HepG2 (cell line): ENCODE measurements at regions not wholly inside any gene's neighbourhood (a gene's known extent, or its start where the extent isn't known, plus 50 kb on each side); places are given as distances from the start of the nearest gene placed in this dataset.

Source experiments
- ATAC-seq: fragments of 200-7000 bp; cut with Tn5 transposase; 3 replicates; pipeline ENCODE4 v1.9.1; 2020; ENCODE audit warnings: mild to moderate bottlenecking, moderate library complexity
- BruUV-seq: library from RNA; stranded (reverse); fragments of 400-500 nt; replicated peaks from 2 replicates; lab custom pipeline; 2021; lab: Mats Ljungman, UMichigan
- CTCF ChIA-PET: fragments of 300-600 bp; formaldehyde crosslinking; extraction: SDS; loops from one replicate; lab custom pipeline; 2021; ENCODE audit warnings: low total read pairs, inconsistent platforms, low intra/inter-chr PET ratio; lab: Yijun Ruan, JAX
- POLR2A ChIA-PET: fragments of 350-600 bp; sonication (Branson Sonifier 250); formaldehyde crosslinking; loops from one replicate; lab custom pipeline; 2020; ENCODE audit warnings: antibody characterized with exemption, inconsistent platforms; lab: Yijun Ruan, JAX
- DNase-seq: peaks from one replicate; pipeline ENCODE4 v3.0.0-alpha.2; 2015; ENCODE audit warnings: low spot score
- FAIRE-seq: peaks from 3 replicates; lab custom pipeline; 2011; peaks lifted over from hg19 to GRCh38; lab: Jason Lieb, UNC
- H2AFZ ChIP-seq: one replicate; pipeline ENCODE4 v1.6.1; 2011; ENCODE audit warnings: low read length, inconsistent platforms
- H3K27ac ChIP-seq: fragments of 300-600 bp; 3 replicates; pipeline ENCODE4 v1.8.0; 2011; ENCODE audit warnings: mixed run types, mild to moderate bottlenecking, mixed read lengths, low read length, inconsistent platforms; ENCODE audit not compliant: insufficient read depth; ENCODE audit errors: extremely low read length
- H3K27me3 ChIP-seq, 2 experiments: fragments of 200-600 bp in 1 of 2; 2 replicates in 1 of 2; 3 replicates in 1 of 2; pipeline versions ENCODE4 v1.6.0 to v1.8.0; 2011; ENCODE audit warnings: low read length in 2 of 2, mild to moderate bottlenecking in 2 of 2, moderate library complexity in 2 of 2, inconsistent platforms in 1 of 2; ENCODE audit not compliant: insufficient read depth in 2 of 2, control insufficient read depth in 1 of 2
- H3K36me3 ChIP-seq, 2 experiments: fragments of 200-600 bp in 1 of 2; replicated peaks in 1 of 2; 2 replicates in 1 of 2; 3 replicates in 1 of 2; pipeline versions ENCODE4 v1.5.1 to v1.8.0; 2011; ENCODE audit warnings: low read length in 2 of 2, inconsistent platforms in 1 of 2; ENCODE audit not compliant: insufficient read depth in 2 of 2, control insufficient read depth in 1 of 2
- H3K4me1 ChIP-seq: 2 replicates; pipeline ENCODE4 v1.5.1; 2012; ENCODE audit warnings: low read length, inconsistent platforms; ENCODE audit not compliant: insufficient read depth
- H3K4me2 ChIP-seq: 2 replicates; pipeline ENCODE4 v1.6.0; 2011; ENCODE audit warnings: low read depth, low read length, inconsistent platforms
- H3K4me3 ChIP-seq, 3 experiments: fragments of 200-600 bp in 1 of 3; sonication (generic), shearing (Covaris generic) in 1 of 3; replicated peaks in 1 of 3; 2 replicates each; pipeline ENCODE4 v1.5.1; 2011 to 2016; ENCODE audit warnings: low read length in 3 of 3, inconsistent platforms in 2 of 3, low read depth in 2 of 3, mild to moderate bottlenecking in 2 of 3, control low read depth in 1 of 3, mixed read lengths in 1 of 3; ENCODE audit not compliant: insufficient read depth in 1 of 3
- H3K79me2 ChIP-seq: one replicate; pipeline ENCODE4 v1.6.1; 2011; ENCODE audit warnings: low read length, inconsistent platforms; ENCODE audit not compliant: insufficient read depth
- H3K9ac ChIP-seq: 2 replicates; pipeline ENCODE4 v1.6.0; 2011; ENCODE audit warnings: mild to moderate bottlenecking, low read depth, low read length, inconsistent platforms; ENCODE audit not compliant: insufficient read depth
- H3K9me3 ChIP-seq: 2 replicates; pipeline ENCODE4 v1.5.1; 2012; ENCODE audit warnings: mild to moderate bottlenecking, low read length
- H4K20me1 ChIP-seq: 2 replicates; pipeline ENCODE4 v1.6.0; 2011; ENCODE audit warnings: inconsistent platforms, mild to moderate bottlenecking, low read length, moderate library complexity; ENCODE audit not compliant: insufficient read depth
- ARNTL ChIP-seq: sonication (generic); formaldehyde crosslinking; IDR thresholded peaks from 2 replicates; pipeline ENCODE4 v1.4.0; 2020; ENCODE audit warnings: mild to moderate bottlenecking, missing genetic modification reagents
- ERF ChIP-seq: IDR thresholded peaks from 2 replicates; pipeline ENCODE4 v1.6.1; 2018; ENCODE audit warnings: missing biosample characterization, missing genetic modification reagents
- ISX ChIP-seq: sonication (generic); formaldehyde crosslinking; conservative IDR thresholded peaks from 2 replicates; pipeline ENCODE4 v1.5.0; 2020; ENCODE audit warnings: missing genetic modification reagents
- KDM1A ChIP-seq: IDR thresholded peaks from 2 replicates; pipeline ENCODE4 v1.6.1; 2016; ENCODE audit warnings: missing compliant biosample characterization
- KLF9 ChIP-seq: IDR thresholded peaks from 2 replicates; pipeline ENCODE4 v1.6.1; 2016; ENCODE audit warnings: low read depth
- NFRKB ChIP-seq: fragments of 450-650 bp; IDR thresholded peaks from 2 replicates; pipeline ENCODE4 v1.6.1; 2017
- RBFOX2 ChIP-seq: fragments of 200-400 bp; formaldehyde crosslinking; IDR thresholded peaks from 2 replicates; pipeline ENCODE4 v1.6.1; 2017; ENCODE audit warnings: low read depth, mild to moderate bottlenecking, low read length
- ZNF225 ChIP-seq: sonication (generic); formaldehyde crosslinking; IDR thresholded peaks from 2 replicates; pipeline ENCODE4 v1.4.0; 2020; ENCODE audit warnings: mild to moderate bottlenecking, missing genetic modification reagents
- ZNF251 ChIP-seq: sonication (generic); formaldehyde crosslinking; IDR thresholded peaks from 2 replicates; pipeline ENCODE4 v1.9.0; 2021; ENCODE audit warnings: mild to moderate bottlenecking, missing genetic modification reagents
- ZNF816 ChIP-seq: sonication (generic); formaldehyde crosslinking; IDR thresholded peaks from 2 replicates; pipeline ENCODE4 v1.8.0; 2022; ENCODE audit warnings: missing genetic modification reagents, mild to moderate bottlenecking, borderline replicate concordance
- WGBS: methylation state at CpG from one replicate; pipeline ENCODE4 v1.1.6; 2017; ENCODE audit warnings: low lambda C conversion rate; 5-methylcytosine and 5-hydroxymethylcytosine counted together
- in situ Hi-C: cut with HindIII; loops from 2 replicates; pipeline ENCODE4 v1.10.0; 2017; ENCODE audit warnings: low pct_unique_long_range_greater_than_20kb; ENCODE audit not compliant: extremely low pct_ligation_motif_present
- intact Hi-C: fragments of 100-400 bp; cut with micrococcal nuclease; formaldehyde crosslinking; loops from one replicate; pipeline ENCODE4 v1.10.0; 2022; ENCODE audit not compliant: unreplicated experiment
- TF ChIP-seq, protein P1 (sequence below): sonication (generic); formaldehyde crosslinking; IDR thresholded peaks from 2 replicates; pipeline ENCODE4 v1.4.0; 2020; ENCODE audit warnings: missing genetic modification reagents, low read depth, mild to moderate bottlenecking, borderline replicate concordance
- TF ChIP-seq, protein P2 (sequence below): sonication (generic); formaldehyde crosslinking; IDR thresholded peaks from 2 replicates; pipeline ENCODE4 v1.4.0; 2020; ENCODE audit warnings: missing genetic modification reagents

DNA sequence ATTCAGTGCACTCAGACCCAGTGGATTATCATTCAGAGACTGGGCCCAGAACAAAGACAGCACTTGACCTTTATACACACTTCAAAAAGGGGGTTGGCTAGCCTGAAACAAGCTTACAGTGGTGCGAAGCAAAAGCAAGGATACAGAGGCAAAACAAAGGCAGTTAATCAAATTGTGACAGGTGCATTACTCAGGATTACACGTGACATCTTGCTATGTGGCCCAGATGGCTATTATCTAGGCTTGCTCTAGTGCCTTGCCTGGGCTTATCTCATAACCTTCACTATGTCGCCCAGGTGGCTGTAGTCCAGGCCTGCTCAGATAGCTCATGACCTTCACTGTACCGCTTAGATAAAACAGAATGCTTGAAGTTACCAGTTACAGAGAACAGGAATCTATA lies 1092.1 kb upstream of the PRKX start (continued):
- TF ChIP-seq, protein P1, sequence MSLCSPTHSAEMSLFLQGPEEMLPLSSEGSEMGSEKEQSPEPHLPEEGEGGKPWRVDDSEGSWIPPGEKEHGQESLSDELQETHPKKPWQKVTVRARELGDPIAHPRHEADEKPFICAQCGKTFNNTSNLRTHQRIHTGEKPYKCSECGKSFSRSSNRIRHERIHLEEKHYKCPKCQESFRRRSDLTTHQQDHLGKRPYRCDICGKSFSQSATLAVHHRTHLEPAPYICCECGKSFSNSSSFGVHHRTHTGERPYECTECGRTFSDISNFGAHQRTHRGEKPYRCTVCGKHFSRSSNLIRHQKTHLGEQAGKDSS, result no peak
- no peak for TF ChIP-seq ZNF251
- TF ChIP-seq ARNTL (CRISPR knock-in tag), result no peak
- TF ChIP-seq ZNF225, result no peak
- no peak for TF ChIP-seq ZNF816 (CRISPR knock-in tag)
- no peak for TF ChIP-seq RBFOX2
- TF ChIP-seq, protein P2, sequence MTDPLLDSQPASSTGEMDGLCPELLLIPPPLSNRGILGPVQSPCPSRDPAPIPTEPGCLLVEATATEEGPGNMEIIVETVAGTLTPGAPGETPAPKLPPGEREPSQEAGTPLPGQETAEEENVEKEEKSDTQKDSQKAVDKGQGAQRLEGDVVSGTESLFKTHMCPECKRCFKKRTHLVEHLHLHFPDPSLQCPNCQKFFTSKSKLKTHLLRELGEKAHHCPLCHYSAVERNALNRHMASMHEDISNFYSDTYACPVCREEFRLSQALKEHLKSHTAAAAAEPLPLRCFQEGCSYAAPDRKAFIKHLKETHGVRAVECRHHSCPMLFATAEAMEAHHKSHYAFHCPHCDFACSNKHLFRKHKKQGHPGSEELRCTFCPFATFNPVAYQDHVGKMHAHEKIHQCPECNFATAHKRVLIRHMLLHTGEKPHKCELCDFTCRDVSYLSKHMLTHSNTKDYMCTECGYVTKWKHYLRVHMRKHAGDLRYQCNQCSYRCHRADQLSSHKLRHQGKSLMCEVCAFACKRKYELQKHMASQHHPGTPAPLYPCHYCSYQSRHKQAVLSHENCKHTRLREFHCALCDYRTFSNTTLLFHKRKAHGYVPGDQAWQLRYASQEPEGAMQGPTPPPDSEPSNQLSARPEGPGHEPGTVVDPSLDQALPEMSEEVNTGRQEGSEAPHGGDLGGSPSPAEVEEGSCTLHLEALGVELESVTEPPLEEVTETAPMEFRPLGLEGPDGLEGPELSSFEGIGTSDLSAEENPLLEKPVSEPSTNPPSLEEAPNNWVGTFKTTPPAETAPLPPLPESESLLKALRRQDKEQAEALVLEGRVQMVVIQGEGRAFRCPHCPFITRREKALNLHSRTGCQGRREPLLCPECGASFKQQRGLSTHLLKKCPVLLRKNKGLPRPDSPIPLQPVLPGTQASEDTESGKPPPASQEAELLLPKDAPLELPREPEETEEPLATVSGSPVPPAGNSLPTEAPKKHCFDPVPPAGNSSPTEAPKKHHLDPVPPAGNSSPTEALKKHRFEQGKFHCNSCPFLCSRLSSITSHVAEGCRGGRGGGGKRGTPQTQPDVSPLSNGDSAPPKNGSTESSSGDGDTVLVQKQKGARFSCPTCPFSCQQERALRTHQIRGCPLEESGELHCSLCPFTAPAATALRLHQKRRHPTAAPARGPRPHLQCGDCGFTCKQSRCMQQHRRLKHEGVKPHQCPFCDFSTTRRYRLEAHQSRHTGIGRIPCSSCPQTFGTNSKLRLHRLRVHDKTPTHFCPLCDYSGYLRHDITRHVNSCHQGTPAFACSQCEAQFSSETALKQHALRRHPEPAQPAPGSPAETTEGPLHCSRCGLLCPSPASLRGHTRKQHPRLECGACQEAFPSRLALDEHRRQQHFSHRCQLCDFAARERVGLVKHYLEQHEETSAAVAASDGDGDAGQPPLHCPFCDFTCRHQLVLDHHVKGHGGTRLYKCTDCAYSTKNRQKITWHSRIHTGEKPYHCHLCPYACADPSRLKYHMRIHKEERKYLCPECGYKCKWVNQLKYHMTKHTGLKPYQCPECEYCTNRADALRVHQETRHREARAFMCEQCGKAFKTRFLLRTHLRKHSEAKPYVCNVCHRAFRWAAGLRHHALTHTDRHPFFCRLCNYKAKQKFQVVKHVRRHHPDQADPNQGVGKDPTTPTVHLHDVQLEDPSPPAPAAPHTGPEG, result no peak
- no peak for TF ChIP-seq ERF (CRISPR knock-in tag)

DNA sequence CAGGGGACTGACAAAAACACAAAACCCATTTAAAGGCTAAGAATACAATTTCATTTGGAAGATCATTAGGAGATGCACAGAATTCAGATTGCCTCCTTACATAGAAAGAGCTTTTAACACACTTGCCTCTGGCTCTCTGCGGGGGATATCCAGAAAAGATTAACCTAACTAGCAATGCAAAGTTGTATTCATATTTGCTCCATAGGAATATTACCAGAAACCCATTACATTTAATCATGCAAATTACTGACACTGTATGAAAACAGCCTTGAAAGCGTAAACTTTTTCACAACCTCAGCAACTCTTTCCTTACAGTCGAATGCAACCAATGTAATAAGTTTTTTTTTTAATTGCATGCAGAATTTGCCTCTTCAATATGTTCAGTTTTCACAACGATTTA lies 1087.3 kb upstream of the PRKX start:
- Histone ChIP-seq H2AFZ (no peak overlapping the region), H3K9me3 (peaks cover 10% of the 10 kb centered on the region; the same call in 1 of the 2 replicates), H3K36me3 (no peaks in the 10 kb centered on the region), H3K79me2 (no peaks in the 10 kb centered on the region), H3K4me1 (no peaks in the 10 kb centered on the region), H3K27ac (no peak overlapping the region), H3K4me3 (no peak overlapping the region), H3K4me2 (no peak overlapping the region), H4K20me1 (no peaks in the 10 kb centered on the region), H3K27me3 (no peaks in the 10 kb centered on the region), H3K9ac (no peak overlapping the region)
- intact Hi-C loops (no loop called here), in situ Hi-C loops (no loop called here)
- ATAC-seq (no peak), FAIRE-seq (no peak), DNase-seq (no peak)
- WGBS, result 3% methylated on average over 4 of the region's 4 CpGs
- no TSS peak for BruUV-seq
- ChIA-PET POLR2A (no interaction called here), CTCF (no interaction called here)
- TF ChIP-seq KDM1A (CRISPR knock-in tag), result no peak
- no peak for TF ChIP-seq KLF9 (CRISPR knock-in tag)
- TF ChIP-seq NFRKB, result no peak
- no peak for TF ChIP-seq ISX
